DMS53 (cell line): ENCODE measurements at regions not wholly inside any gene's neighbourhood (a gene's known extent, or its start where the extent isn't known, plus 50 kb on each side); places are given as distances from the start of the nearest gene placed in this dataset.
"Not testable (repeated sequence)": the region's sequence is repeated elsewhere in the genome, so short reads cannot be mapped to it uniquely, and the experiment has no call there.

Source experiments
- DNase-seq: peaks from one replicate; lab custom pipeline; 2025; lab: John Stamatoyannopoulos, UW

- no peak for DNase-seq
Measured at GRCh38 chr16:26717826-26718225, 348.9 kb upstream of the C16orf82 start.

- no peak for DNase-seq
Measured at GRCh38 chr16:26721290-26721689, 345.4 kb upstream of the C16orf82 start.

GRCh38 chr16:26721957-26722356, 344.8 kb upstream of the C16orf82 start:
- not testable (repeated sequence) for DNase-seq

GRCh38 chr16:26724189-26724588, 342.5 kb upstream of the C16orf82 start:
- no peak for DNase-seq

GRCh38 chr16:26727848-26728247, 338.9 kb upstream of the C16orf82 start:
- no peak for DNase-seq

GRCh38 chr16:26729951-26730541, 336.7 kb upstream of the C16orf82 start:
- DNase-seq, result no peak

- no peak for DNase-seq
Measured at GRCh38 chr16:26731729-26732128, 335.0 kb upstream of the C16orf82 start.

- no peak for DNase-seq
Measured at GRCh38 chr16:26733710-26734109, 333.0 kb upstream of the C16orf82 start.

- DNase-seq, result no peak
Measured at GRCh38 chr16:26735521-26735920, 331.2 kb upstream of the C16orf82 start.

GRCh38 chr16:26736084-26736483, 330.6 kb upstream of the C16orf82 start:
- DNase-seq, result no peak

GRCh38 chr16:26740771-26741170, 326.0 kb upstream of the C16orf82 start:
- no peak for DNase-seq

- no peak for DNase-seq
Measured at GRCh38 chr16:26742040-26742439, 324.7 kb upstream of the C16orf82 start.

GRCh38 chr16:26744430-26744829, 322.3 kb upstream of the C16orf82 start:
- DNase-seq, result no peak

- DNase-seq, result no peak
Measured at GRCh38 chr16:26747760-26748159, 319.0 kb upstream of the C16orf82 start.

- DNase-seq, result no peak
Measured at GRCh38 chr16:26749072-26749471, 317.7 kb upstream of the C16orf82 start.

- DNase-seq, result no peak
Measured at GRCh38 chr16:26752166-26752565, 314.6 kb upstream of the C16orf82 start.

GRCh38 chr16:26756633-26757032, 310.1 kb upstream of the C16orf82 start:
- DNase-seq, result no peak

- no peak for DNase-seq
Measured at GRCh38 chr16:26762594-26762993, 304.1 kb upstream of the C16orf82 start.

GRCh38 chr16:26765087-26765486, 301.6 kb upstream of the C16orf82 start:
- DNase-seq, result peak; percentile 26

- DNase-seq, result no peak
Measured at GRCh38 chr16:26768385-26769010, 298.2 kb upstream of the C16orf82 start.

GRCh38 chr16:26770547-26770946, 296.2 kb upstream of the C16orf82 start:
- no peak for DNase-seq

- no peak for DNase-seq
Measured at GRCh38 chr16:26772503-26772902, 294.2 kb upstream of the C16orf82 start.

- no peak for DNase-seq
Measured at GRCh38 chr16:26777821-26778220, 288.9 kb upstream of the C16orf82 start.

- peak; percentile 11 for DNase-seq
Measured at GRCh38 chr16:26787924-26788323, 278.8 kb upstream of the C16orf82 start.
